GM10266 (cell line): ENCODE measurements at regions not wholly inside any gene's neighbourhood (a gene's known extent, or its start where the extent isn't known, plus 50 kb on each side); places are given as distances from the start of the nearest gene placed in this dataset.

ENCODE experiments used
- DNase-seq: peaks from one replicate; pipeline ENCODE4 v3.0.0; 2012; ENCODE audit errors: extremely low spot score
- CTCF ChIP-seq: IDR thresholded peaks from 2 replicates; pipeline ENCODE4 v1.5.1; 2012; ENCODE audit warnings: mild to moderate bottlenecking, low read depth; ENCODE audit not compliant: control insufficient read depth, insufficient read depth; ENCODE audit errors: missing control alignments

- DNase-seq: no peak
- no peak for TF ChIP-seq CTCF
These were observed 159.9 kb upstream of the NR5A2 start for GRCh38 chr1:199867601-199868000.

GRCh38 chr1:199868777-199869176, 158.7 kb upstream of the NR5A2 start:
- no peak for DNase-seq
- TF ChIP-seq CTCF: no peak

GRCh38 chr1:199875337-199875736, 152.2 kb upstream of the NR5A2 start:
- DNase-seq: no peak
- TF ChIP-seq CTCF: no peak

- no peak for TF ChIP-seq CTCF
- DNase-seq: no peak
These were observed 151.7 kb upstream of the NR5A2 start for GRCh38 chr1:199875856-199876255.

GRCh38 chr1:199877526-199878384, 149.8 kb upstream of the NR5A2 start:
- no peak for TF ChIP-seq CTCF
- DNase-seq: no peak

- no peak for TF ChIP-seq CTCF
- DNase-seq: no peak
These were observed 148.7 kb upstream of the NR5A2 start for GRCh38 chr1:199878823-199879222.

- no peak for TF ChIP-seq CTCF
- no peak for DNase-seq
These were observed 128.9 kb upstream of the NR5A2 start for GRCh38 chr1:199898654-199899053.
